ENCODE measurements at regions not wholly inside any gene's neighbourhood (a gene's known extent, or its start where the extent isn't known, plus 50 kb on each side); places are given as distances from the start of the nearest gene placed in this dataset.

DNA sequence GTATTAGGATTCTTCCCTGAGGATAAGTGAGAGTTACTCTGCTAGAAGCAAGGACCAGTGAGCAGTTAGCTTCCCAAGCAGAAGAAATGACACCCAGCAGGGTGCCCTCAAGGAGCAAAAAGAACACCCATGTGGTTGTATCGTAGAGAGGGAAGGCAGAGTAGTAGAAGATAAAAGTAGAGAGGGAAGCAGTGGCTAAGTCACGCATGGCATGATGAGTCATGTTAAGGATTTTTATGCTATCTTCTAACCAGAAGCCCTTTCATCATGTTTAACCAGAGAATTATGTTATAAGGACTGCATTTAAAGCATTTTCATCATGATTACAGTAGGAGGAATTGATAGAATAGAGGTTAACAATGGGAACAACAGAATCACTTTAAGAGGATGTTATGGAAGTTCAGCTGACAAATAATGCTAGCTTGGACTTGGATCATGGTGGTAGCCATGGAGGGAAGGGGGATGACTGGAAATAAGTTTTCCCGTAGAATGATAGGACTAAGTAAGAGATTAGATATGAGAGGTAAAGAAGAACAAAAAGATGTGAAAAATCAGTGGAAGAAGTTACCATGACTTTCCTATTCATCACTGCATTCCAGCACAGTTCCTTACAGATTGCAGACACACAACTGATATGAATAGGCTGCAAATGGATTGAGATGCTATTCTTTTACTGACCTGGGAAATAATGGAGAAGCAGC lies 383.5 kb upstream of the INTU start:
- no peaks in the 10 kb centered on the region for H3K4me1 ChIP-seq (ENCODE audit: control insufficient read depth in 5 of 5, insufficient read depth in 5 of 5, low read length in 5 of 5)
- H3K36me3 ChIP-seq (ENCODE audit: control insufficient read depth in 4 of 4, insufficient read depth in 4 of 4, low read length in 4 of 4) = no peaks in the 10 kb centered on the region
- no peak overlapping the region for H3K9ac ChIP-seq (ENCODE audit: insufficient read depth in 1 of 2, low read length in 2 of 2)
- TF ChIP-seq, protein P1, sequence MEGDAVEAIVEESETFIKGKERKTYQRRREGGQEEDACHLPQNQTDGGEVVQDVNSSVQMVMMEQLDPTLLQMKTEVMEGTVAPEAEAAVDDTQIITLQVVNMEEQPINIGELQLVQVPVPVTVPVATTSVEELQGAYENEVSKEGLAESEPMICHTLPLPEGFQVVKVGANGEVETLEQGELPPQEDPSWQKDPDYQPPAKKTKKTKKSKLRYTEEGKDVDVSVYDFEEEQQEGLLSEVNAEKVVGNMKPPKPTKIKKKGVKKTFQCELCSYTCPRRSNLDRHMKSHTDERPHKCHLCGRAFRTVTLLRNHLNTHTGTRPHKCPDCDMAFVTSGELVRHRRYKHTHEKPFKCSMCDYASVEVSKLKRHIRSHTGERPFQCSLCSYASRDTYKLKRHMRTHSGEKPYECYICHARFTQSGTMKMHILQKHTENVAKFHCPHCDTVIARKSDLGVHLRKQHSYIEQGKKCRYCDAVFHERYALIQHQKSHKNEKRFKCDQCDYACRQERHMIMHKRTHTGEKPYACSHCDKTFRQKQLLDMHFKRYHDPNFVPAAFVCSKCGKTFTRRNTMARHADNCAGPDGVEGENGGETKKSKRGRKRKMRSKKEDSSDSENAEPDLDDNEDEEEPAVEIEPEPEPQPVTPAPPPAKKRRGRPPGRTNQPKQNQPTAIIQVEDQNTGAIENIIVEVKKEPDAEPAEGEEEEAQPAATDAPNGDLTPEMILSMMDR (IDR thresholded peaks at IDR 0.05; ENCODE audit: control extremely low read depth, extremely low read depth) = no peak
- no peak overlapping the region for H3K27ac ChIP-seq (ENCODE audit: low read depth in 1 of 2, low read length in 1 of 2)
- no peak overlapping the region for H3K4me3 ChIP-seq
- H3K9me3 ChIP-seq (ENCODE audit: control insufficient read depth in 4 of 4, insufficient read depth in 3 of 4, low read length in 3 of 4) = no peaks in the 10 kb centered on the region
- no peak for DNase-seq
- no peak for ATAC-seq (ENCODE audit: insufficient read depth, low FRiP score)
- WGBS, 2 donors = 36 to 82% methylated on average over 3 of the region's 3 CpGs
- no peaks in the 10 kb centered on the region for H3K27me3 ChIP-seq (ENCODE audit: control insufficient read depth in 3 of 3, insufficient read depth in 3 of 3, low read length in 2 of 3)

DNA sequence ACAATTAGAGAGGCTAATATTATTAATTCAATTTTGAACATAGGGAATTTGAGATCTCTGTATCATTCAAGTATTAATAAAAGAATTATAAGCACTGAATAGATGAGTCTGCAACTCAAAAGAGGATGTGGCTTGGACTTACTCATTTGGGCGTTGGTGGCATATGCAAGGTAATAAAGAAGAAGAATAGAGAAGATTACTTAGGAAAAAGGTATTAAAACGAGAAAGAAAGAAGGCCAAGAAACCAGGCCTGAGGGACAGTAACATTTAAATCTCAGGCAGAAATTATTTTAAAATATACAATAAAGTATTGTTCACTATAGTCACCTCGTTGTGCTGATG lies 383.0 kb upstream of the INTU start:
- Histone ChIP-seq H3K4me3 (no peak overlapping the region), H3K4me1 (ENCODE audit: control insufficient read depth in 5 of 5, insufficient read depth in 5 of 5, low read length in 5 of 5) (no peaks in the 10 kb centered on the region), H3K27ac (ENCODE audit: low read depth in 1 of 2, low read length in 1 of 2) (no peak overlapping the region), H3K9me3 (ENCODE audit: control insufficient read depth in 4 of 4, insufficient read depth in 3 of 4, low read length in 3 of 4) (no peaks in the 10 kb centered on the region), H3K9ac (ENCODE audit: insufficient read depth in 1 of 2, low read length in 2 of 2) (no peak overlapping the region), H3K27me3 (ENCODE audit: control insufficient read depth in 3 of 3, insufficient read depth in 3 of 3, low read length in 2 of 3) (no peaks in the 10 kb centered on the region), H3K36me3 (ENCODE audit: control insufficient read depth in 4 of 4, insufficient read depth in 4 of 4, low read length in 4 of 4) (no peaks in the 10 kb centered on the region)
- 74 to 79% methylated on average over 3 of the region's 3 CpGs for WGBS, 2 donors
- TF ChIP-seq, protein P1 (IDR thresholded peaks at IDR 0.05; ENCODE audit: control extremely low read depth, extremely low read depth) = no peak
- DNase-seq = no peak
- no peak for ATAC-seq (ENCODE audit: insufficient read depth, low FRiP score)

DNA sequence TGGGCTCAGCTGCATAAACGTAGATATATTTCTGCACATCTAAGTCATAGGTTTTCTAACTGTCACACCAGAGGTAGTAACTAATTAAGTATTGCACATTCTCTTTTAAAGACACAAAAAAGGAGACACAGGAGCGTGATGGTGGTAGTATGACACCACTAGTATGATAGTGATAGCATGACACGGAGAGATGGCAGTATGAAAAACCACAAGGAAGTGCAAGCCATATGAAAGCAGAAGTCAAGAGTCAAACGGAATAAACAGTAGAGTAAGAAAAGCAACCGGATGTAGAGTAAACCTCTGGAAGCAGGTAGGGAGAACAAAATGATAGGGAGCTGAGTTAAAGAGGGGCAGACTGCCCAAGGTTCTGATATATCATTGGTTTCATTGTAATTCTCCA lies 382.2 kb upstream of the INTU start:
- Histone ChIP-seq H3K27ac (ENCODE audit: low read depth in 1 of 2, low read length in 1 of 2) (no peak overlapping the region), H3K9ac (ENCODE audit: insufficient read depth in 1 of 2, low read length in 2 of 2) (no peak overlapping the region), H3K4me1 (ENCODE audit: control insufficient read depth in 5 of 5, insufficient read depth in 5 of 5, low read length in 5 of 5) (no peaks in the 10 kb centered on the region), H3K27me3 (ENCODE audit: control insufficient read depth in 3 of 3, insufficient read depth in 3 of 3, low read length in 2 of 3) (no peaks in the 10 kb centered on the region), H3K36me3 (ENCODE audit: control insufficient read depth in 4 of 4, insufficient read depth in 4 of 4, low read length in 4 of 4) (no peaks in the 10 kb centered on the region), H3K4me3 (no peak overlapping the region), H3K9me3 (ENCODE audit: control insufficient read depth in 4 of 4, insufficient read depth in 3 of 4, low read length in 3 of 4) (no peaks in the 10 kb centered on the region)
- TF ChIP-seq, protein P1 (IDR thresholded peaks at IDR 0.05; ENCODE audit: control extremely low read depth, extremely low read depth) = no peak
- ATAC-seq (ENCODE audit: insufficient read depth, low FRiP score) = no peak
- no peak for DNase-seq
- 66 to 69% methylated on average over 5 of the region's 5 CpGs for WGBS, 2 donors

DNA sequence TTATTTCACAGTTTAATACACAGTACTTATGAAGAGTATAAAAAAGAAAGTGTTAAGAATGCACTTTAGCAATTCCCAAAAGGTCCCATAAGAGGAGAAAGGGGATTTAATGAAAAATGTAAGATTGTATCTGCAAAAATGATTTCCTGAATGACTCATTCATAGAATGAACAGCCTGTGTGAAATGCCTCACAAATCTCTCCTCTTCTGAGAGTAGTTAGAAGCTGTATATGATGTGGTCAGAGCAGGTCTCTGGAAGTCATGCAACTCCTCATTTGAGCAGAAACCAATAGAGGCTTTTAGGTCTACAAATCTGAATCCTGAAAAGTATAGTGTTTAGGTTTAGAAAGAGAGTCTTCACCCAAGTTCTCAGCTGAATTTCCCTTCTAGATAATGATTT lies 381.3 kb upstream of the INTU start:
- no peak overlapping the region for H3K9ac ChIP-seq (ENCODE audit: insufficient read depth in 1 of 2, low read length in 2 of 2)
- DNase-seq (no peak), ATAC-seq (ENCODE audit: insufficient read depth, low FRiP score) (no peak)
- TF ChIP-seq, protein P1 (IDR thresholded peaks at IDR 0.05; ENCODE audit: control extremely low read depth, extremely low read depth) = no peak
- no peak overlapping the region for H3K4me3 ChIP-seq
- H3K27ac ChIP-seq (ENCODE audit: low read depth in 1 of 2, low read length in 1 of 2) = no peak overlapping the region
- no peaks in the 10 kb centered on the region for H3K36me3 ChIP-seq (ENCODE audit: control insufficient read depth in 4 of 4, insufficient read depth in 4 of 4, low read length in 4 of 4)
- H3K9me3 ChIP-seq (ENCODE audit: control insufficient read depth in 4 of 4, insufficient read depth in 3 of 4, low read length in 3 of 4) = no peaks in the 10 kb centered on the region
- H3K27me3 ChIP-seq (ENCODE audit: control insufficient read depth in 3 of 3, insufficient read depth in 3 of 3, low read length in 2 of 3) = no peaks in the 10 kb centered on the region
- no peaks in the 10 kb centered on the region for H3K4me1 ChIP-seq (ENCODE audit: control insufficient read depth in 5 of 5, insufficient read depth in 5 of 5, low read length in 5 of 5)

Data from lung (tissue), 11 donors.